Keratinocyte (primary cell): ENCODE measurements at regions not wholly inside any gene's neighbourhood (a gene's known extent, or its start where the extent isn't known, plus 50 kb on each side); places are given as distances from the start of the nearest gene placed in this dataset.

Experiments
- EZH2 ChIP-seq: IDR thresholded peaks from one replicate; pipeline ENCODE4 v1.6.1; 2012; ENCODE audit warnings: inconsistent platforms, mild to moderate bottlenecking, low read length, moderate library complexity
- TF ChIP-seq, protein P1 (sequence below), 3 experiments: IDR thresholded peaks in 1 of 3; conservative IDR thresholded peaks in 1 of 3; optimal IDR thresholded peaks in 1 of 3; 2 replicates in 2 of 3; 3 replicates in 1 of 3; pipeline versions ENCODE3 to v1.5.1; 2011; ENCODE audit warnings: low read length in 3 of 3, mild to moderate bottlenecking in 3 of 3, moderate library complexity in 2 of 3, control low read depth in 1 of 3, inconsistent platforms in 1 of 3; ENCODE audit not compliant: insufficient read depth in 2 of 3; ENCODE audit errors: extremely low read depth in 1 of 3

DNA sequence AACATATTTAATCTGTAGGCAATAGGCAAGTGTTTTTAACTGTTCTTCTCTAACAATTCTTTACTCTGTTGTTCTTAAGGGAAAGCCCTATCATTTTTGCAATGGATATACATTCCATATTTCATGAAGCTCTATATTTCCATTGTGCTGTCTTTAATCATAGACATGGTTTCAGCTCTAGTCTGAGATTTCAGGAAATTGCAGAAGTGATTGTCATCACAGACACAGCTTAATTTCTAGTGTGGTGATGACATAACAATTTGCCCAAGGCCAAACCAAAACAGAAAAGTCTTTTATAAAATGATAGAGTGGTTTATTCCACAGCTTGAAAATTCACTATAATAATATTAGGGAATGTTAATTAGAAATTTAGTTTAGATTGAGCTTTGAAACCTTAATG, 494.1 kb upstream of the SEMA3A start:
- TF ChIP-seq, protein P1, sequence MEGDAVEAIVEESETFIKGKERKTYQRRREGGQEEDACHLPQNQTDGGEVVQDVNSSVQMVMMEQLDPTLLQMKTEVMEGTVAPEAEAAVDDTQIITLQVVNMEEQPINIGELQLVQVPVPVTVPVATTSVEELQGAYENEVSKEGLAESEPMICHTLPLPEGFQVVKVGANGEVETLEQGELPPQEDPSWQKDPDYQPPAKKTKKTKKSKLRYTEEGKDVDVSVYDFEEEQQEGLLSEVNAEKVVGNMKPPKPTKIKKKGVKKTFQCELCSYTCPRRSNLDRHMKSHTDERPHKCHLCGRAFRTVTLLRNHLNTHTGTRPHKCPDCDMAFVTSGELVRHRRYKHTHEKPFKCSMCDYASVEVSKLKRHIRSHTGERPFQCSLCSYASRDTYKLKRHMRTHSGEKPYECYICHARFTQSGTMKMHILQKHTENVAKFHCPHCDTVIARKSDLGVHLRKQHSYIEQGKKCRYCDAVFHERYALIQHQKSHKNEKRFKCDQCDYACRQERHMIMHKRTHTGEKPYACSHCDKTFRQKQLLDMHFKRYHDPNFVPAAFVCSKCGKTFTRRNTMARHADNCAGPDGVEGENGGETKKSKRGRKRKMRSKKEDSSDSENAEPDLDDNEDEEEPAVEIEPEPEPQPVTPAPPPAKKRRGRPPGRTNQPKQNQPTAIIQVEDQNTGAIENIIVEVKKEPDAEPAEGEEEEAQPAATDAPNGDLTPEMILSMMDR (optimal IDR thresholded peaks at IDR 0.05 in 1 of 3, IDR thresholded peaks at IDR 0.05 in 1 of 3, conservative IDR thresholded peaks at IDR 0.05 in 1 of 3; ENCODE audit: extremely low read depth in 1 of 3, insufficient read depth in 2 of 3, low read length in 3 of 3), result no peak
- TF ChIP-seq EZH2, result no peak
